H1 (cell line): ENCODE measurements at regions not wholly inside any gene's neighbourhood (a gene's known extent, or its start where the extent isn't known, plus 50 kb on each side); places are given as distances from the start of the nearest gene placed in this dataset.

Source experiments
- CTCF ChIA-PET: fragments of 300-600 bp; sonication (Branson Sonifier 250); formaldehyde crosslinking; loops from one replicate; lab custom pipeline; 2021; ENCODE audit not compliant: partially characterized antibody; lab: Charles Lee
- POLR2A ChIA-PET: fragments of 300-600 bp; sonication (Branson Sonifier 250); formaldehyde crosslinking; loops from one replicate; lab custom pipeline; 2021; ENCODE audit warnings: inconsistent platforms; ENCODE audit not compliant: partially characterized antibody; lab: Charles Lee
- DNase-seq, 2 experiments: peaks; one replicate each; pipeline versions ENCODE4 v3.0.0 to v3.0.0-alpha.2; 2010 to 2022; ENCODE audit warnings: low spot score in 2 of 2, low read depth in 1 of 2, mixed read lengths in 1 of 2
- FAIRE-seq: peaks from 2 replicates; lab custom pipeline; 2011; peaks lifted over from hg19 to GRCh38; lab: Jason Lieb, UNC
- H2AFZ ChIP-seq: 2 replicates; pipeline ENCODE4 v1.8.1; 2012; ENCODE audit warnings: low read length, inconsistent platforms
- H2AK5ac ChIP-seq: 2 replicates; pipeline ENCODE4 v1.6.1; 2013; ENCODE audit warnings: low read depth, low read length
- H2BK120ac ChIP-seq: replicated peaks from 2 replicates; pipeline ENCODE3; 2013; ENCODE audit warnings: low read depth, low read length, inconsistent platforms
- H2BK12ac ChIP-seq: 2 replicates; pipeline ENCODE4 v1.6.1; 2013; ENCODE audit warnings: low read depth, low read length
- H2BK15ac ChIP-seq: 2 replicates; pipeline ENCODE4 v1.6.1; 2013; ENCODE audit warnings: low read length
- H2BK20ac ChIP-seq: 2 replicates; pipeline ENCODE4 v1.6.1; 2013; ENCODE audit warnings: low read length
- H2BK5ac ChIP-seq: 2 replicates; pipeline ENCODE4 v1.6.1; 2013; ENCODE audit warnings: low read depth, low read length
- H3K14ac ChIP-seq: 2 replicates; pipeline ENCODE4 v1.6.1; 2013; ENCODE audit warnings: inconsistent platforms; ENCODE audit not compliant: insufficient read length
- H3K18ac ChIP-seq: 2 replicates; pipeline ENCODE4 v1.6.1; 2013; ENCODE audit warnings: low read length; ENCODE audit errors: extremely low read depth
- H3K23ac ChIP-seq: 2 replicates; pipeline ENCODE4 v1.6.1; 2013; ENCODE audit warnings: inconsistent platforms; ENCODE audit not compliant: insufficient read length
- H3K23me2 ChIP-seq: 2 replicates; pipeline ENCODE4 v1.6.1; 2013; ENCODE audit warnings: low read depth, low read length
- H3K27ac ChIP-seq: 2 replicates; pipeline ENCODE4 v1.6.1; 2011; ENCODE audit warnings: low read depth, low read length, inconsistent platforms
- H3K27me3 ChIP-seq, 4 experiments: replicated peaks in 1 of 4; 1 replicate in 1 of 4; 2 replicates in 3 of 4; pipeline versions ENCODE4 v1.6.1 to v1.8.1; 2011 to 2013; ENCODE audit warnings: low read length in 3 of 4, mild to moderate bottlenecking in 3 of 4, inconsistent platforms in 2 of 4, mixed read lengths in 2 of 4, moderate library complexity in 1 of 4; ENCODE audit not compliant: control insufficient read depth in 3 of 4, insufficient read depth in 3 of 4; ENCODE audit errors: extremely low read depth in 1 of 4
- H3K36me3 ChIP-seq, 4 experiments: 2 replicates each; pipeline versions ENCODE4 v1.6.1 to v1.8.1; 2011 to 2013; ENCODE audit warnings: mild to moderate bottlenecking in 4 of 4, low read length in 3 of 4, moderate library complexity in 2 of 4, control low read depth in 1 of 4, inconsistent platforms in 1 of 4; ENCODE audit not compliant: insufficient read depth in 4 of 4, control insufficient read depth in 2 of 4
- H3K4ac ChIP-seq: replicated peaks from 2 replicates; pipeline ENCODE3; 2013; ENCODE audit warnings: low read length, low read depth, mixed read lengths, inconsistent platforms; ENCODE audit not compliant: insufficient read length
- H3K4me1 ChIP-seq, 4 experiments: replicated peaks in 1 of 4; 1 replicate in 1 of 4; 2 replicates in 3 of 4; pipeline versions ENCODE4 v1.6.1 to v1.8.1; 2011 to 2013; ENCODE audit warnings: low read length in 3 of 4, inconsistent platforms in 2 of 4, mixed read lengths in 1 of 4; ENCODE audit not compliant: insufficient read depth in 4 of 4, control insufficient read depth in 3 of 4
- H3K4me2 ChIP-seq, 2 experiments: 2 replicates each; pipeline versions ENCODE4 v1.6.1 to v1.8.1; 2011 to 2013; ENCODE audit warnings: low read depth in 2 of 2, low read length in 2 of 2, control low read depth in 1 of 2, inconsistent platforms in 1 of 2, mild to moderate bottlenecking in 1 of 2; ENCODE audit not compliant: insufficient read depth in 1 of 2
- H3K4me3 ChIP-seq, 4 experiments: fragments of 200-600, 300-600 bp in 1 of 4; sonication (generic), shearing (Covaris generic), sonication (Bioruptor Twin) in 1 of 4; 2 replicates each; pipeline versions ENCODE4 v1.5.1 to v1.8.1; 2011 to 2016; ENCODE audit warnings: low read length in 4 of 4, low read depth in 3 of 4, control low read depth in 2 of 4, inconsistent platforms in 2 of 4, mild to moderate bottlenecking in 2 of 4, mixed read lengths in 1 of 4, moderate library complexity in 1 of 4; ENCODE audit not compliant: insufficient read depth in 2 of 4; ENCODE audit errors: extremely low read depth in 1 of 4
- H3K56ac ChIP-seq: replicated peaks from 2 replicates; pipeline ENCODE3; 2013; ENCODE audit warnings: low read depth, mild to moderate bottlenecking, mixed read lengths, low read length, inconsistent platforms; ENCODE audit not compliant: insufficient read length
- H3K79me1 ChIP-seq: 2 replicates; pipeline ENCODE4 v1.6.1; 2013; ENCODE audit warnings: low read depth, low read length, control low read depth
- H3K79me2 ChIP-seq, 2 experiments: 2 replicates each; pipeline versions ENCODE4 v1.6.1 to v1.8.1; 2012 to 2013; ENCODE audit warnings: low read length in 2 of 2, mild to moderate bottlenecking in 2 of 2, inconsistent platforms in 1 of 2; ENCODE audit not compliant: insufficient read depth in 2 of 2, control insufficient read depth in 1 of 2
- H3K9ac ChIP-seq, 4 experiments: replicated peaks in 1 of 4; 1 replicate in 1 of 4; 2 replicates in 3 of 4; pipeline versions ENCODE4 v1.6.1 to v1.8.1; 2011 to 2013; ENCODE audit warnings: low read depth in 3 of 4, low read length in 3 of 4, control low read depth in 2 of 4, mild to moderate bottlenecking in 2 of 4, moderate library complexity in 2 of 4, inconsistent platforms in 1 of 4; ENCODE audit errors: extremely low read depth in 1 of 4
- H3K9me3 ChIP-seq, 2 experiments: 2 replicates each; pipeline versions ENCODE4 v1.6.1 to v1.8.1; 2012 to 2013; ENCODE audit warnings: mild to moderate bottlenecking in 2 of 2, moderate library complexity in 2 of 2, control low read depth in 1 of 2, inconsistent platforms in 1 of 2, low read depth in 1 of 2, low read length in 1 of 2, mixed read lengths in 1 of 2; ENCODE audit not compliant: insufficient read depth in 2 of 2
- H4K20me1 ChIP-seq, 2 experiments: replicated peaks in 1 of 2; 2 replicates each; pipeline versions ENCODE3 to v1.8.1; 2011 to 2013; ENCODE audit warnings: inconsistent platforms in 2 of 2, low read length in 2 of 2, mild to moderate bottlenecking in 1 of 2; ENCODE audit not compliant: insufficient read depth in 2 of 2, control insufficient read depth in 1 of 2
- H4K5ac ChIP-seq: 2 replicates; pipeline ENCODE4 v1.6.1; 2013; ENCODE audit warnings: low read length, low read depth, mixed read lengths, inconsistent platforms; ENCODE audit not compliant: insufficient read length
- H4K8ac ChIP-seq: 2 replicates; pipeline ENCODE4 v1.8.0; 2013; ENCODE audit warnings: mild to moderate bottlenecking, moderate library complexity, low read length, inconsistent platforms; ENCODE audit not compliant: insufficient read depth; ENCODE audit errors: extremely low read depth
- H4K91ac ChIP-seq: replicated peaks from 2 replicates; pipeline ENCODE3; 2013; ENCODE audit warnings: low read length, mixed read lengths, inconsistent platforms; ENCODE audit not compliant: insufficient read length
- CTBP2 ChIP-seq: IDR thresholded peaks from 2 replicates; pipeline ENCODE4 v1.7.0; 2011; ENCODE audit warnings: borderline replicate concordance, mild to moderate bottlenecking, moderate library complexity, mixed read lengths, low read length; ENCODE audit not compliant: insufficient read depth, insufficient read length
- POLR2A ChIP-seq, 2 experiments: IDR thresholded peaks; 1 replicate in 1 of 2; 2 replicates in 1 of 2; pipeline ENCODE4 v1.6.1; 2011; ENCODE audit warnings: low read depth in 2 of 2, low read length in 2 of 2, mild to moderate bottlenecking in 2 of 2; ENCODE audit errors: control extremely low read depth in 1 of 2
- YY1 ChIP-seq: IDR thresholded peaks from 2 replicates; pipeline ENCODE4 v1.6.1; 2011; ENCODE audit warnings: low read depth, mild to moderate bottlenecking, low read length
- WGBS, 2 experiments: shearing (Covaris generic) in 1 of 2; methylation state at CpG; one replicate each; pipeline versions ENCODE4 v1.1.6 to v1.1.7; 2013 to 2015; ENCODE audit warnings: low lambda C conversion rate in 2 of 2, mixed read lengths in 2 of 2, inconsistent platforms in 1 of 2, low coverage in 1 of 2, missing lambda C conversion rate in 1 of 2; ENCODE audit not compliant: insufficient replicate concordance in 2 of 2, insufficient coverage in 1 of 2, insufficient read length in 1 of 2; ENCODE audit errors: extremely low coverage in 1 of 2, missing lambda C conversion rate in 1 of 2; 5-methylcytosine and 5-hydroxymethylcytosine counted together

DNA sequence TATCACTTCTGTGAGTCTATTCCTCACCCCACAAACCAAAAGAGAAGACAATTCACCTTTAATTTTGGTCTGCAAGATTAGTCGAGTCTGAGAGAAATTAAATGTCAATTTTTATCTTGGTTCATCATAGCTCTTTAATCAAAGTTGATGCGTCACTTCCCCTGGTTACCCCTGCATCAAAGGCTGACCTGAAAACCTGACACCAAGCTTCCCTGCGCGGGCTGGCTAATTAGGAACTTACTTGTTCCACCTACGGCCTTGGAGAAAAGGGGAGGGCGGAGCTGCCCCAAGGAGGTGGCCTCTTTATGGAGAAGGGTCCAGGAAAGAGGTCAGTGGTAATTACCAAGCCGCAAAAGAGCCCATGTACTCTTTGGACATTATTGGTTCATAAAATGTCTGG lies 218.4 kb downstream of the ARRDC4 start:
- no peak for TF ChIP-seq YY1
- TF ChIP-seq CTBP2 = no peak
- no peak for TF ChIP-seq POLR2A (IDR thresholded peaks at IDR 0.05; ENCODE audit: control extremely low read depth in 1 of 2, low read depth in 2 of 2, low read length in 2 of 2)
- Histone ChIP-seq H2BK5ac (no peak overlapping the region), H3K4me1 (peaks cover 0 to 2% (median 0%) of the 10 kb centered on the region in 4 experiments; a peak in 1 of 7 replicates), H3K18ac (no peak overlapping the region), H3K14ac (no peak overlapping the region), H3K36me3 (no peaks in the 10 kb centered on the region), H3K9me3 (no peaks in the 10 kb centered on the region), H2AFZ (no peak overlapping the region), H3K79me2 (no peaks in the 10 kb centered on the region), H3K4ac (no peak overlapping the region), H3K27me3 (no peaks in the 10 kb centered on the region), H3K79me1 (no peaks in the 10 kb centered on the region), H3K4me3 (no peak overlapping the region), H3K23me2 (no peaks in the 10 kb centered on the region), H3K23ac (no peak overlapping the region), H4K91ac (no peak overlapping the region), H3K9ac (no peak overlapping the region), H2BK12ac (no peak overlapping the region), H2BK20ac (no peak overlapping the region), H3K56ac (no peak overlapping the region), H2BK15ac (no peak overlapping the region), H3K4me2 (no peak overlapping the region), H4K8ac (no peak overlapping the region), H2BK120ac (no peak overlapping the region), H2AK5ac (no peak overlapping the region), H4K5ac (no peak overlapping the region), H3K27ac (no peak overlapping the region), H4K20me1 (no peaks in the 10 kb centered on the region)
- no peak for DNase-seq
- ChIA-PET CTCF (interaction anchor here (0.6 to 4.1 kb wide), 40 partner anchors 8 to 479 kb away, joined by 3 to 61 read pairs (median 5); no protein-coding TSS in a partner anchor), POLR2A (no interaction called here)
- WGBS, 2 experiments = 75% methylated on average over 7 of the region's 7 CpGs; no CpG with 5 or more reads in 1 of the 2 experiments
- no peak for FAIRE-seq
